ENCODE measurements at regions not wholly inside any gene's neighbourhood (a gene's known extent, or its start where the extent isn't known, plus 50 kb on each side); places are given as distances from the start of the nearest gene placed in this dataset.

GRCh38 chr3:24033818-24034217, 88.7 kb downstream of the NR1D2 start:
- Histone ChIP-seq H3K27ac (no peak overlapping the region), H3K4me1 (no peaks in the 10 kb centered on the region), H3K4me3 (no peak overlapping the region), H3K36me3 (no peaks in the 10 kb centered on the region), H3K9me3 (no peaks in the 10 kb centered on the region), H3K27me3 (no peaks in the 10 kb centered on the region)
- TF ChIP-seq CTCF (IDR thresholded peaks at IDR 0.05) (no peak), POLR2A (IDR thresholded peaks at IDR 0.05) (no peak)
- ATAC-seq, result no peak
- 55% methylated on average over 2 of the region's 2 CpGs for WGBS (ENCODE audit: insufficient coverage, low coverage, low lambda C conversion rate, missing lambda C conversion rate)
- intact Hi-C loops (cut with DNase I), result no loop called here
- no peak for DNase-seq

DNA sequence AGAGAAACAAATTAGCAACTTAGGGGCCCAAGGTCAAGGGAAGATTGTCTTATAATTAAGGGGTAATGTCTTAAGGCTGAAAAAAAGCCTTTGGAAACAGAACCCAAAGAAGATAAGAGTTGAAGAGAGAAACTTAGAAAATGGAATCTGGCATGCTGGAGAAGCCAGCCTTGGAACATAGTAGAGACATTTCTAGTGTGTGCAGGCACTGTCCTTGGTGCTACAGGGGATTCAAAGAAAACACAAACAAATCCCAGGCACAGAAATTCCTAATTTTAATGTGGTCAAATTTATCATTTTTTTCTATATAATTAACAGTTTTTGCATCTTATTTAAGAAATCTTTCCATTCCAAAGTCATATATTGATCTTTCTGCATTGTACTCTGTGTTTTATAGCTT, 89.4 kb downstream of the NR1D2 start:
- H3K27me3 ChIP-seq, result no peaks in the 10 kb centered on the region
- H3K4me3 ChIP-seq, result no peak overlapping the region
- no peak for TF ChIP-seq CTCF (IDR thresholded peaks at IDR 0.05)
- TF ChIP-seq POLR2A (IDR thresholded peaks at IDR 0.05), result no peak
- intact Hi-C loops (cut with DNase I), result no loop called here
- no peaks in the 10 kb centered on the region for H3K9me3 ChIP-seq
- ATAC-seq (no peak), DNase-seq (no peak)
- no peak overlapping the region for H3K27ac ChIP-seq
- H3K4me1 ChIP-seq, result no peaks in the 10 kb centered on the region
- no peaks in the 10 kb centered on the region for H3K36me3 ChIP-seq

- Histone ChIP-seq H3K9me3 (no peaks in the 10 kb centered on the region), H3K36me3 (no peaks in the 10 kb centered on the region), H3K27ac (no peak overlapping the region), H3K4me3 (no peak overlapping the region), H3K27me3 (no peaks in the 10 kb centered on the region), H3K4me1 (no peaks in the 10 kb centered on the region)
- ATAC-seq, result no peak
- 75% methylated on average over 2 of the region's 2 CpGs for WGBS (ENCODE audit: insufficient coverage, low coverage, low lambda C conversion rate, missing lambda C conversion rate)
- no peak for DNase-seq
- intact Hi-C loops (cut with DNase I), result no loop called here
- TF ChIP-seq POLR2A (IDR thresholded peaks at IDR 0.05), result no peak
- no peak for TF ChIP-seq CTCF (IDR thresholded peaks at IDR 0.05)
These were observed 92.9 kb downstream of the NR1D2 start for GRCh38 chr3:24037971-24038370.

GRCh38 chr3:24040311-24040710, 95.2 kb downstream of the NR1D2 start:
- no peaks in the 10 kb centered on the region for H3K27me3 ChIP-seq
- no peaks in the 10 kb centered on the region for H3K4me1 ChIP-seq
- H3K4me3 ChIP-seq, result no peak overlapping the region
- DNase-seq (no peak), ATAC-seq (no peak)
- no peaks in the 10 kb centered on the region for H3K36me3 ChIP-seq
- WGBS (ENCODE audit: insufficient coverage, low coverage, low lambda C conversion rate, missing lambda C conversion rate), result 89% methylated on average over 3 of the region's 3 CpGs
- intact Hi-C loops (cut with DNase I), result no loop called here
- no peak for TF ChIP-seq CTCF (IDR thresholded peaks at IDR 0.05)
- no peak for TF ChIP-seq POLR2A (IDR thresholded peaks at IDR 0.05)
- no peaks in the 10 kb centered on the region for H3K9me3 ChIP-seq
- H3K27ac ChIP-seq, result no peak overlapping the region
